K562 (cell line): ENCODE measurements at regions not wholly inside any gene's neighbourhood (a gene's known extent, or its start where the extent isn't known, plus 50 kb on each side); places are given as distances from the start of the nearest gene placed in this dataset.

Experiments
- ARID1B ChIP-seq: fragments of 450-650 bp; IDR thresholded peaks from 2 replicates; pipeline ENCODE4 v1.6.1; 2016; ENCODE audit warnings: antibody characterized with exemption, mild to moderate bottlenecking, inconsistent platforms
- BHLHE40 ChIP-seq: IDR thresholded peaks from 2 replicates; pipeline ENCODE4 v1.6.1; 2011; ENCODE audit warnings: low read length, improper control_type of control experiment
- CBFA2T2 ChIP-seq: fragments of 450-650 bp; conservative IDR thresholded peaks from 2 replicates; pipeline ENCODE4 v1.6.1; 2017; ENCODE audit warnings: mild to moderate bottlenecking
- CBFA2T3 ChIP-seq: fragments of 450-650 bp; IDR thresholded peaks from 2 replicates; pipeline ENCODE4 v1.6.1; 2017
- DPF2 ChIP-seq: fragments of 450-650 bp; IDR thresholded peaks from 2 replicates; pipeline ENCODE4 v1.6.1; 2016
- FOSL1 ChIP-seq: fragments of 200-800 bp; sonication (Bioruptor generic); conservative IDR thresholded peaks from 2 replicates; pipeline ENCODE4 v1.6.1; 2016; ENCODE audit warnings: missing genetic modification characterization, missing compliant biosample characterization
- HDAC2 ChIP-seq: fragments of 450-650 bp; IDR thresholded peaks from 2 replicates; pipeline ENCODE4 v1.6.1; 2016; ENCODE audit warnings: mild to moderate bottlenecking
- MEIS2 ChIP-seq: fragments of 450-650 bp; IDR thresholded peaks from 2 replicates; pipeline ENCODE4 v1.6.1; 2014; ENCODE audit warnings: mild to moderate bottlenecking; ENCODE audit not compliant: partially characterized antibody
- NCOR1 ChIP-seq: fragments of 450-650 bp; IDR thresholded peaks from 2 replicates; pipeline ENCODE4 v1.6.1; 2016; ENCODE audit warnings: mild to moderate bottlenecking, moderate library complexity
- NFE2 ChIP-seq: IDR thresholded peaks from 2 replicates; pipeline ENCODE4 v1.6.1; 2014; ENCODE audit warnings: antibody characterized with exemption, low read depth
- NONO ChIP-seq, 2 experiments: fragments of 200-400 bp in 1 of 2; fragments of 450-650 bp in 1 of 2; formaldehyde crosslinking in 1 of 2; IDR thresholded peaks; 2 replicates each; pipeline ENCODE4 v1.6.1; 2017; ENCODE audit warnings: low read depth in 2 of 2, mild to moderate bottlenecking in 2 of 2, moderate library complexity in 2 of 2, low read length in 1 of 2
- PHB2 ChIP-seq: fragments of 450-650 bp; IDR thresholded peaks from 2 replicates; pipeline ENCODE4 v1.6.1; 2017; ENCODE audit warnings: low read depth
- RBM39 ChIP-seq: fragments of 200-400 bp; formaldehyde crosslinking; optimal IDR thresholded peaks from 2 replicates; pipeline ENCODE3; 2018; ENCODE audit warnings: low read depth, low read length
- SMARCA4 ChIP-seq: fragments of 450-650 bp; IDR thresholded peaks from 2 replicates; pipeline ENCODE4 v1.6.1; 2016
- STAT5A ChIP-seq: IDR thresholded peaks from 2 replicates; pipeline ENCODE4 v1.6.1; 2012; ENCODE audit warnings: low read length, inconsistent platforms, borderline replicate concordance
- TBL1XR1 ChIP-seq, 2 experiments: IDR thresholded peaks; 2 replicates each; pipeline ENCODE4 v1.6.1; 2012; ENCODE audit warnings: improper control_type of control experiment in 2 of 2, low read length in 2 of 2, mild to moderate bottlenecking in 1 of 2
- TCF3 ChIP-seq: sonication (generic); formaldehyde crosslinking; IDR thresholded peaks from 2 replicates; pipeline ENCODE4 v1.4.0; 2020; ENCODE audit warnings: mild to moderate bottlenecking, missing genetic modification reagents
- ZFX ChIP-seq: sonication (generic); formaldehyde crosslinking; IDR thresholded peaks from 2 replicates; pipeline ENCODE4 v1.8.0; 2022; ENCODE audit warnings: mild to moderate bottlenecking, missing genetic modification reagents, moderate library complexity
- TF ChIP-seq, protein P1 (sequence below), 2 experiments: fragments of 150-350 bp in 1 of 2; IDR thresholded peaks; 2 replicates each; pipeline ENCODE4 v1.6.1; 2012 to 2016; ENCODE audit warnings: low read depth in 2 of 2, low read length in 2 of 2, mild to moderate bottlenecking in 1 of 2, moderate library complexity in 1 of 2
- TF ChIP-seq, protein P2 (sequence below), 3 experiments: fragments of 200-800 bp in 1 of 3; sonication (Bioruptor generic) in 1 of 3; sonication (generic) in 1 of 3; formaldehyde crosslinking in 1 of 3; IDR thresholded peaks; 2 replicates each; pipeline versions ENCODE4 v1.6.1 to v1.8.0; 2016 to 2022; ENCODE audit warnings: mild to moderate bottlenecking in 2 of 3, missing compliant biosample characterization in 2 of 3, missing genetic modification characterization in 2 of 3, missing genetic modification reagents in 1 of 3
- TF ChIP-seq, protein P3 (sequence below), 2 experiments: IDR thresholded peaks in 1 of 2; conservative IDR thresholded peaks in 1 of 2; 2 replicates each; pipeline ENCODE4 v1.6.1; 2016; ENCODE audit warnings: low read depth in 2 of 2, mild to moderate bottlenecking in 1 of 2, missing compliant biosample characterization in 1 of 2, missing genetic modification characterization in 1 of 2, moderate library complexity in 1 of 2

DNA sequence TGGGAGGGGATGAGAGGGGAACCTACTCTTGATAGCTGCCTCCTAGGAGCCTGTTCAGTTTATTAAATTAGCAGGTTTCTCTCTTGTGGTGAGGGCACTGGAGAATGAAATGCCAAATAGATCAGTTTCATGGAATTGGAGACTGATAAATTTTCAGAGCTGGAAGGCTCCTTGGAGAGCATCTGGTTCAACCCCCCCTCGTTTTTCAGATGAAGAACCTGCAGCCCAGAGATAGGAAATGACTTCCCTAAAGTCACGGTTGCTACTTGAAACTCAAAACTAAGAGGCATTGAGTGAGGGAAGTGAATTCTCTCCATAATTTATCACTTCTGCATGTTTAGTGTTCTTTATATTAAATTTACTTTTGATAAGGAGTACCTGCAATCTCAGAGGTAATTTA is 366.0 kb upstream of the CCL2 start (continued):
- TF ChIP-seq, protein P1, sequence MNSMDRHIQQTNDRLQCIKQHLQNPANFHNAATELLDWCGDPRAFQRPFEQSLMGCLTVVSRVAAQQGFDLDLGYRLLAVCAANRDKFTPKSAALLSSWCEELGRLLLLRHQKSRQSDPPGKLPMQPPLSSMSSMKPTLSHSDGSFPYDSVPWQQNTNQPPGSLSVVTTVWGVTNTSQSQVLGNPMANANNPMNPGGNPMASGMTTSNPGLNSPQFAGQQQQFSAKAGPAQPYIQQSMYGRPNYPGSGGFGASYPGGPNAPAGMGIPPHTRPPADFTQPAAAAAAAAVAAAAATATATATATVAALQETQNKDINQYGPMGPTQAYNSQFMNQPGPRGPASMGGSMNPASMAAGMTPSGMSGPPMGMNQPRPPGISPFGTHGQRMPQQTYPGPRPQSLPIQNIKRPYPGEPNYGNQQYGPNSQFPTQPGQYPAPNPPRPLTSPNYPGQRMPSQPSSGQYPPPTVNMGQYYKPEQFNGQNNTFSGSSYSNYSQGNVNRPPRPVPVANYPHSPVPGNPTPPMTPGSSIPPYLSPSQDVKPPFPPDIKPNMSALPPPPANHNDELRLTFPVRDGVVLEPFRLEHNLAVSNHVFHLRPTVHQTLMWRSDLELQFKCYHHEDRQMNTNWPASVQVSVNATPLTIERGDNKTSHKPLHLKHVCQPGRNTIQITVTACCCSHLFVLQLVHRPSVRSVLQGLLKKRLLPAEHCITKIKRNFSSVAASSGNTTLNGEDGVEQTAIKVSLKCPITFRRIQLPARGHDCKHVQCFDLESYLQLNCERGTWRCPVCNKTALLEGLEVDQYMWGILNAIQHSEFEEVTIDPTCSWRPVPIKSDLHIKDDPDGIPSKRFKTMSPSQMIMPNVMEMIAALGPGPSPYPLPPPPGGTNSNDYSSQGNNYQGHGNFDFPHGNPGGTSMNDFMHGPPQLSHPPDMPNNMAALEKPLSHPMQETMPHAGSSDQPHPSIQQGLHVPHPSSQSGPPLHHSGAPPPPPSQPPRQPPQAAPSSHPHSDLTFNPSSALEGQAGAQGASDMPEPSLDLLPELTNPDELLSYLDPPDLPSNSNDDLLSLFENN (IDR thresholded peaks at IDR 0.05; ENCODE audit: low read depth in 2 of 2, low read length in 2 of 2) = peak in 1 of 2 experiments; percentile 59; a peak in 1 of 4 replicates
- peak; percentile 6; the same call in 1 of the 2 replicates for TF ChIP-seq FOSL1 (tag)
- TF ChIP-seq TCF3 (CRISPR knock-in tag) = peak; percentile 83
- peak; percentile 66 for TF ChIP-seq MEIS2
- peak in 1 of 2 experiments; percentile 33; a peak in 1 of 4 replicates for TF ChIP-seq TBL1XR1 (IDR thresholded peaks at IDR 0.05; ENCODE audit: low read length in 2 of 2)
- TF ChIP-seq NFE2 = 0 out of 2 replicates have a peak, but pooled peaks have one; percentile 8
- TF ChIP-seq BHLHE40 = peak; percentile 75
- TF ChIP-seq PHB2 = 0 out of 2 replicates have a peak, but pooled peaks have one; percentile 27
- peak; percentile 53 for TF ChIP-seq STAT5A
- TF ChIP-seq NCOR1 = peak; percentile 59
- TF ChIP-seq NONO (IDR thresholded peaks at IDR 0.05; ENCODE audit: low read depth in 2 of 2, low read length in 1 of 2) = 0 out of 4 replicates have a peak, but pooled peaks of 1 of the 2 experiments have one; percentile 33
- TF ChIP-seq CBFA2T3 = peak; percentile 83
- TF ChIP-seq, protein P2, sequence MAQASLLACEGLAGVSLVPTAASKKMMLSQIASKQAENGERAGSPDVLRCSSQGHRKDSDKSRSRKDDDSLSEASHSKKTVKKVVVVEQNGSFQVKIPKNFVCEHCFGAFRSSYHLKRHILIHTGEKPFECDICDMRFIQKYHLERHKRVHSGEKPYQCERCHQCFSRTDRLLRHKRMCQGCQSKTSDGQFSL (CRISPR knock-in tag; IDR thresholded peaks at IDR 0.05) = no peak
- TF ChIP-seq, protein P2 (tag; IDR thresholded peaks at IDR 0.05) = 0 out of 4 replicates have a peak, but pooled peaks of 1 of the 2 experiments have one; percentile 44
- TF ChIP-seq RBM39 = peak; percentile 4
- TF ChIP-seq ZFX = no peak
- TF ChIP-seq ARID1B = peak; percentile 91
- peak; percentile 72 for TF ChIP-seq CBFA2T2
- TF ChIP-seq DPF2 = peak; percentile 69; the same call in 1 of the 2 replicates
- TF ChIP-seq SMARCA4 = peak; percentile 88
- TF ChIP-seq, protein P3, sequence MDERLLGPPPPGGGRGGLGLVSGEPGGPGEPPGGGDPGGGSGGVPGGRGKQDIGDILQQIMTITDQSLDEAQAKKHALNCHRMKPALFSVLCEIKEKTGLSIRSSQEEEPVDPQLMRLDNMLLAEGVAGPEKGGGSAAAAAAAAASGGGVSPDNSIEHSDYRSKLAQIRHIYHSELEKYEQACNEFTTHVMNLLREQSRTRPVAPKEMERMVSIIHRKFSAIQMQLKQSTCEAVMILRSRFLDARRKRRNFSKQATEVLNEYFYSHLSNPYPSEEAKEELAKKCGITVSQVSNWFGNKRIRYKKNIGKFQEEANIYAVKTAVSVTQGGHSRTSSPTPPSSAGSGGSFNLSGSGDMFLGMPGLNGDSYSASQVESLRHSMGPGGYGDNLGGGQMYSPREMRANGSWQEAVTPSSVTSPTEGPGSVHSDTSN (CRISPR knock-in tag; IDR thresholded peaks at IDR 0.05; ENCODE audit: low read depth) = no peak
- TF ChIP-seq, protein P3 (tag; conservative IDR thresholded peaks at IDR 0.05; ENCODE audit: low read depth) = peak; percentile 52; the same call in 1 of the 2 replicates
- TF ChIP-seq HDAC2 = 0 out of 2 replicates have a peak, but pooled peaks have one; percentile 44
